SK-N-SH (cell line): ENCODE measurements at regions not wholly inside any gene's neighbourhood (a gene's known extent, or its start where the extent isn't known, plus 50 kb on each side); places are given as distances from the start of the nearest gene placed in this dataset.

Experiments
- CTCF ChIA-PET: fragments of 300-600, 350-600 bp; formaldehyde crosslinking; extraction: SDS; loops from one replicate; lab custom pipeline; 2021; lab: Yijun Ruan, JAX
- POLR2A ChIA-PET: fragments of 350-600 bp; sonication (Branson Sonifier 250); formaldehyde crosslinking; extraction: SDS; loops from one replicate; lab custom pipeline; 2020; ENCODE audit warnings: antibody characterized with exemption, inconsistent platforms; lab: Yijun Ruan, JAX
- DNase-seq: peaks from one replicate; pipeline ENCODE4 v3.0.0; 2012
- H2AFZ ChIP-seq: fragments of 200-600 bp; sonication (generic); 2 replicates; pipeline ENCODE4 v1.8.1; 2016; ENCODE audit warnings: antibody characterized with exemption, mild to moderate bottlenecking, low read depth
- H3F3A ChIP-seq: fragments of 200-600 bp; sonication (generic); replicated peaks from 2 replicates; pipeline ENCODE3; 2016; ENCODE audit warnings: antibody characterized with exemption, mild to moderate bottlenecking; ENCODE audit not compliant: insufficient read depth
- H3K27ac ChIP-seq, 2 experiments: fragments of 200-500 bp in 1 of 2; fragments of 200-600 bp in 1 of 2; sonication (Bioruptor generic) in 1 of 2; sonication (generic), shearing (Covaris generic) in 1 of 2; 2 replicates each; pipeline versions ENCODE4 v1.5.1 to v1.6.1; 2014 to 2016; ENCODE audit warnings: low read depth in 2 of 2, inconsistent platforms in 1 of 2, low read length in 1 of 2, mild to moderate bottlenecking in 1 of 2, mixed read lengths in 1 of 2
- H3K27me3 ChIP-seq: fragments of 200-600 bp; sonication (generic), shearing (Covaris generic); 2 replicates; pipeline ENCODE4 v1.6.1; 2016; ENCODE audit warnings: mixed run types; ENCODE audit not compliant: insufficient read depth
- H3K36me3 ChIP-seq, 2 experiments: fragments of 200-500 bp in 1 of 2; fragments of 200-600 bp in 1 of 2; sonication (Bioruptor generic) in 1 of 2; sonication (generic) in 1 of 2; replicated peaks in 1 of 2; 2 replicates each; pipeline versions ENCODE3 to v1.5.1; 2014 to 2016; ENCODE audit warnings: low read length in 1 of 2, mild to moderate bottlenecking in 1 of 2; ENCODE audit not compliant: insufficient read depth in 2 of 2, control insufficient read depth in 1 of 2
- H3K4me1 ChIP-seq, 2 experiments: fragments of 200-500 bp in 1 of 2; fragments of 200-600 bp in 1 of 2; sonication (Bioruptor generic) in 1 of 2; sonication (generic), shearing (Covaris generic) in 1 of 2; 2 replicates each; pipeline versions ENCODE4 v1.5.1 to v1.6.1; 2014 to 2016; ENCODE audit warnings: low read depth in 1 of 2, low read length in 1 of 2, mixed run types in 1 of 2; ENCODE audit not compliant: insufficient read depth in 2 of 2, control insufficient read depth in 1 of 2
- H3K4me2 ChIP-seq: fragments of 200-600 bp; sonication (generic), shearing (Covaris generic); 2 replicates; pipeline ENCODE4 v1.6.1; 2017; ENCODE audit warnings: mixed run types
- H3K4me3 ChIP-seq, 2 experiments: fragments of 200-500 bp in 1 of 2; fragments of 200-600 bp in 1 of 2; sonication (Bioruptor generic) in 1 of 2; sonication (generic), shearing (Covaris generic) in 1 of 2; 2 replicates each; pipeline versions ENCODE4 v1.5.1 to v1.8.1; 2014 to 2016; ENCODE audit warnings: low read depth in 2 of 2, inconsistent platforms in 1 of 2, low read length in 1 of 2, mild to moderate bottlenecking in 1 of 2, mixed read lengths in 1 of 2, moderate library complexity in 1 of 2
- H3K79me2 ChIP-seq: fragments of 200-600 bp; sonication (generic); 2 replicates; pipeline ENCODE4 v1.8.1; 2017; ENCODE audit warnings: mild to moderate bottlenecking; ENCODE audit not compliant: insufficient read depth
- H3K9ac ChIP-seq: fragments of 200-600 bp; sonication (generic); 2 replicates; pipeline ENCODE4 v1.6.1; 2017; ENCODE audit warnings: mixed run types
- H3K9me2 ChIP-seq: fragments of 200-600 bp; sonication (generic); 2 replicates; pipeline ENCODE4 v1.6.1; 2017; ENCODE audit warnings: mixed run types
- H3K9me3 ChIP-seq: fragments of 200-600 bp; sonication (generic); 2 replicates; pipeline ENCODE4 v1.6.1; 2017; ENCODE audit warnings: mixed run types, mild to moderate bottlenecking, moderate library complexity
- H4K20me1 ChIP-seq: fragments of 200-600 bp; sonication (generic); 2 replicates; pipeline ENCODE4 v1.6.1; 2017; ENCODE audit warnings: mild to moderate bottlenecking, mixed run types; ENCODE audit not compliant: insufficient read depth
- CHD2 ChIP-seq: fragments of 150-350 bp; IDR thresholded peaks from 2 replicates; pipeline ENCODE4 v1.6.1; 2018; ENCODE audit warnings: low read length; ENCODE audit not compliant: partially characterized antibody
- ELF1 ChIP-seq: IDR thresholded peaks from 2 replicates; pipeline ENCODE4 v1.4.0; 2012
- EP300 ChIP-seq, 2 experiments: IDR thresholded peaks; 2 replicates each; pipeline versions ENCODE4 v1.4.0 to v1.6.1; 2012; ENCODE audit warnings: borderline replicate concordance in 1 of 2, low read depth in 1 of 2, low read length in 1 of 2
- FOSL2 ChIP-seq: IDR thresholded peaks from 2 replicates; pipeline ENCODE4 v1.4.0; 2012; ENCODE audit warnings: low read depth, mild to moderate bottlenecking, moderate library complexity, borderline replicate concordance
- FOXJ3 ChIP-seq: sonication (generic); formaldehyde crosslinking; IDR thresholded peaks from 2 replicates; pipeline ENCODE4 v1.5.1; 2020; ENCODE audit warnings: mild to moderate bottlenecking, missing genetic modification reagents
- GATA2 ChIP-seq: sonication (generic); formaldehyde crosslinking; IDR thresholded peaks from 2 replicates; pipeline ENCODE4 v1.5.0; 2020; ENCODE audit warnings: mild to moderate bottlenecking, missing genetic modification reagents
- JUND ChIP-seq: IDR thresholded peaks from 2 replicates; pipeline ENCODE4 v1.4.0; 2012
- NRF1 ChIP-seq: IDR thresholded peaks from 2 replicates; pipeline ENCODE4 v1.6.1; 2012; ENCODE audit warnings: low read depth, mild to moderate bottlenecking, low read length
- POLR2AphosphoS5 ChIP-seq: IDR thresholded peaks from 2 replicates; pipeline ENCODE4 v1.6.1; 2012; ENCODE audit warnings: low read depth, low read length
- RAD21 ChIP-seq: IDR thresholded peaks from 2 replicates; pipeline ENCODE4 v1.6.1; 2012; ENCODE audit warnings: mild to moderate bottlenecking, low read length
- RFX5 ChIP-seq: IDR thresholded peaks from 2 replicates; pipeline ENCODE4 v1.6.1; 2012; ENCODE audit warnings: mild to moderate bottlenecking, improper control_type of control experiment, low read length
- SIN3A ChIP-seq: IDR thresholded peaks from 2 replicates; pipeline ENCODE4 v1.6.1; 2012; ENCODE audit warnings: low read depth, mild to moderate bottlenecking, low read length, moderate library complexity, borderline replicate concordance
- SMC3 ChIP-seq: IDR thresholded peaks from 2 replicates; pipeline ENCODE4 v1.6.1; 2012; ENCODE audit warnings: low read depth, low read length, improper control_type of control experiment
- TCF12 ChIP-seq: IDR thresholded peaks from 2 replicates; pipeline ENCODE4 v1.4.0; 2012
- YY1 ChIP-seq: IDR thresholded peaks from 2 replicates; pipeline ENCODE4 v1.4.0; 2012; ENCODE audit warnings: low read depth, mild to moderate bottlenecking
- WGBS: methylation state at CpG from one replicate; pipeline ENCODE4 v1.1.6; 2017; ENCODE audit warnings: low lambda C conversion rate; 5-methylcytosine and 5-hydroxymethylcytosine counted together
- TF ChIP-seq, protein P1 (sequence below): IDR thresholded peaks from 2 replicates; pipeline ENCODE4; 2012
- TF ChIP-seq, protein P2 (sequence below): IDR thresholded peaks from 2 replicates; pipeline ENCODE4 v1.4.0; 2012; ENCODE audit warnings: low read depth
- TF ChIP-seq, protein P3 (sequence below): fragments of 150-350 bp; IDR thresholded peaks from 2 replicates; pipeline ENCODE4 v1.6.1; 2016; ENCODE audit warnings: mild to moderate bottlenecking, low read depth, low read length
- TF ChIP-seq, protein P4 (sequence below): fragments of 200-600 bp; sonication (generic); IDR thresholded peaks from 2 replicates; pipeline ENCODE4 v1.6.1; 2017; ENCODE audit warnings: antibody characterized with exemption, mild to moderate bottlenecking, moderate library complexity
- TF ChIP-seq, protein P5 (sequence below): fragments of 150-350 bp; IDR thresholded peaks from 2 replicates; pipeline ENCODE4 v1.6.1; 2017; ENCODE audit warnings: antibody characterized with exemption, low read length, low read depth, borderline replicate concordance

DNA sequence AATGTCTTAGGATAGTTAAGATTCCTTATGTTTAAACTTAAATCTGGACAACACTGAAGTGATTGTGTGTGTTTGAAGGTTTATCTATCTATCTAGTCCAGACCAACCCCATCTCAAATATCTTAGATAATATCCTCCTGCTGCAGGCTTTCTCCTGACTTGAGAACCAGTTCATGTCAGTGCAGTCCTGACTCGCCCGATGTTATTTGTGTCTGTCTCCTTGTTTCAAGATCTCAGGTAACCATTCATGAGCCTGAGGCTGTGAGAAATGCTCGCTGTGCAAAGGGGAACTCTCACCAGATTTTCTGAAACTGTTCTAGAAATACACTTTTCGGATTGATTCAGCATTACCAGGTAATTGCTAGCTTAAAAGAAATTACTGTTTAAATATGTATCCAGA lies 356.2 kb downstream of the SNAPC1 start (continued):
- TF ChIP-seq, protein P1, sequence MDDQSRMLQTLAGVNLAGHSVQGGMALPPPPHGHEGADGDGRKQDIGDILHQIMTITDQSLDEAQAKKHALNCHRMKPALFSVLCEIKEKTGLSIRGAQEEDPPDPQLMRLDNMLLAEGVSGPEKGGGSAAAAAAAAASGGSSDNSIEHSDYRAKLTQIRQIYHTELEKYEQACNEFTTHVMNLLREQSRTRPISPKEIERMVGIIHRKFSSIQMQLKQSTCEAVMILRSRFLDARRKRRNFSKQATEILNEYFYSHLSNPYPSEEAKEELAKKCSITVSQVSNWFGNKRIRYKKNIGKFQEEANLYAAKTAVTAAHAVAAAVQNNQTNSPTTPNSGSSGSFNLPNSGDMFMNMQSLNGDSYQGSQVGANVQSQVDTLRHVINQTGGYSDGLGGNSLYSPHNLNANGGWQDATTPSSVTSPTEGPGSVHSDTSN: no peak
- TF ChIP-seq GATA2 (no peak), POLR2AphosphoS5 (no peak), EP300 (IDR thresholded peaks at IDR 0.05; ENCODE audit: borderline replicate concordance in 1 of 2, low read depth in 1 of 2, low read length in 1 of 2) (no peak)

DNA sequence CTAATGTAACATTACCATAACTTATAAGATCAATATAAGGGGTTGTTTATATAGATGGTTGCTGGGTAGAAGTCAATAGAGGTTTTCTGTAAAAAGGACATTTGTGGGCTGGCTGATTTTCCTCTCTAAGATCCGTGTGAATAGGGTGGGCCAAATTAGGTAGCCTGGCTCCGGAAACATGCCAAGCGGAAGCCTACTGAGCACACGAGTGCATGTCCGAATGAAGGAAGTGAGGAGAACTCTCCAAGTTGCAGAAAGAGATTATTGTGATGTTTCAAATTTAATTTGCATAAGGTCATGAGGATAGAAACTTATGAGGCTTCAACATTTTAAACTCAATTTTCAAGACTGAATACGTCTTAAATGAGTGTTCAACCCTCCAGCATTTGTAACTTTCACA lies 356.7 kb downstream of the SNAPC1 start:
- Histone ChIP-seq H3K27me3 (peaks cover 33% of the 10 kb centered on the region), H3K4me3 (no peak overlapping the region), H3K9ac (no peak overlapping the region), H3K4me1 (peaks cover 0 to 6% of the 10 kb centered on the region in 2 experiments; a peak in 1 of 4 replicates), H3K36me3 (no peaks in the 10 kb centered on the region), H3K27ac (no peak overlapping the region), H3F3A (no peaks in the 10 kb centered on the region), H3K4me2 (no peak overlapping the region), H2AFZ (no peak overlapping the region), H3K9me2 (no peaks in the 10 kb centered on the region), H4K20me1 (no peaks in the 10 kb centered on the region), H3K79me2 (no peaks in the 10 kb centered on the region), H3K9me3 (no peaks in the 10 kb centered on the region)
- no peak for DNase-seq
- CTCF ChIA-PET: interaction anchor here (0.8 to 6.8 kb wide), 3 partner anchors 8 to 666 kb away, joined by 3 to 59 read pairs (median 7); no protein-coding TSS in a partner anchor
- POLR2A ChIA-PET: no interaction called here
- WGBS: 66% methylated on average over 6 of the region's 6 CpGs
- no peak for TF ChIP-seq NRF1
- no peak for TF ChIP-seq TCF12
- TF ChIP-seq, protein P2, sequence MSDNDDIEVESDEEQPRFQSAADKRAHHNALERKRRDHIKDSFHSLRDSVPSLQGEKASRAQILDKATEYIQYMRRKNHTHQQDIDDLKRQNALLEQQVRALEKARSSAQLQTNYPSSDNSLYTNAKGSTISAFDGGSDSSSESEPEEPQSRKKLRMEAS: no peak
- TF ChIP-seq FOXJ3 (CRISPR knock-in tag): no peak
- no peak for TF ChIP-seq RFX5
- TF ChIP-seq YY1: no peak
- TF ChIP-seq, protein P3, sequence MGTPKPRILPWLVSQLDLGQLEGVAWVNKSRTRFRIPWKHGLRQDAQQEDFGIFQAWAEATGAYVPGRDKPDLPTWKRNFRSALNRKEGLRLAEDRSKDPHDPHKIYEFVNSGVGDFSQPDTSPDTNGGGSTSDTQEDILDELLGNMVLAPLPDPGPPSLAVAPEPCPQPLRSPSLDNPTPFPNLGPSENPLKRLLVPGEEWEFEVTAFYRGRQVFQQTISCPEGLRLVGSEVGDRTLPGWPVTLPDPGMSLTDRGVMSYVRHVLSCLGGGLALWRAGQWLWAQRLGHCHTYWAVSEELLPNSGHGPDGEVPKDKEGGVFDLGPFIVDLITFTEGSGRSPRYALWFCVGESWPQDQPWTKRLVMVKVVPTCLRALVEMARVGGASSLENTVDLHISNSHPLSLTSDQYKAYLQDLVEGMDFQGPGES: no peak
- no peak for TF ChIP-seq SIN3A
- TF ChIP-seq JUND: no peak
- no peak for TF ChIP-seq SMC3
- TF ChIP-seq, protein P4, sequence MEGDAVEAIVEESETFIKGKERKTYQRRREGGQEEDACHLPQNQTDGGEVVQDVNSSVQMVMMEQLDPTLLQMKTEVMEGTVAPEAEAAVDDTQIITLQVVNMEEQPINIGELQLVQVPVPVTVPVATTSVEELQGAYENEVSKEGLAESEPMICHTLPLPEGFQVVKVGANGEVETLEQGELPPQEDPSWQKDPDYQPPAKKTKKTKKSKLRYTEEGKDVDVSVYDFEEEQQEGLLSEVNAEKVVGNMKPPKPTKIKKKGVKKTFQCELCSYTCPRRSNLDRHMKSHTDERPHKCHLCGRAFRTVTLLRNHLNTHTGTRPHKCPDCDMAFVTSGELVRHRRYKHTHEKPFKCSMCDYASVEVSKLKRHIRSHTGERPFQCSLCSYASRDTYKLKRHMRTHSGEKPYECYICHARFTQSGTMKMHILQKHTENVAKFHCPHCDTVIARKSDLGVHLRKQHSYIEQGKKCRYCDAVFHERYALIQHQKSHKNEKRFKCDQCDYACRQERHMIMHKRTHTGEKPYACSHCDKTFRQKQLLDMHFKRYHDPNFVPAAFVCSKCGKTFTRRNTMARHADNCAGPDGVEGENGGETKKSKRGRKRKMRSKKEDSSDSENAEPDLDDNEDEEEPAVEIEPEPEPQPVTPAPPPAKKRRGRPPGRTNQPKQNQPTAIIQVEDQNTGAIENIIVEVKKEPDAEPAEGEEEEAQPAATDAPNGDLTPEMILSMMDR: no peak
- no peak for TF ChIP-seq POLR2AphosphoS5
- TF ChIP-seq CHD2: no peak
- no peak for TF ChIP-seq EP300 (IDR thresholded peaks at IDR 0.05; ENCODE audit: borderline replicate concordance in 1 of 2, low read depth in 1 of 2, low read length in 1 of 2)
- TF ChIP-seq, protein P5, sequence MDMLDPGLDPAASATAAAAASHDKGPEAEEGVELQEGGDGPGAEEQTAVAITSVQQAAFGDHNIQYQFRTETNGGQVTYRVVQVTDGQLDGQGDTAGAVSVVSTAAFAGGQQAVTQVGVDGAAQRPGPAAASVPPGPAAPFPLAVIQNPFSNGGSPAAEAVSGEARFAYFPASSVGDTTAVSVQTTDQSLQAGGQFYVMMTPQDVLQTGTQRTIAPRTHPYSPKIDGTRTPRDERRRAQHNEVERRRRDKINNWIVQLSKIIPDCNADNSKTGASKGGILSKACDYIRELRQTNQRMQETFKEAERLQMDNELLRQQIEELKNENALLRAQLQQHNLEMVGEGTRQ: no peak
- TF ChIP-seq ELF1: no peak
- TF ChIP-seq, protein P1: no peak
- TF ChIP-seq RAD21: no peak
- no peak for TF ChIP-seq FOSL2
